MG63 (cell line): ENCODE measurements at regions not wholly inside any gene's neighbourhood (a gene's known extent, or its start where the extent isn't known, plus 50 kb on each side); places are given as distances from the start of the nearest gene placed in this dataset.

Experiments
- DNase-seq: peaks from one replicate; pipeline ENCODE4 v3.0.0-alpha.2; 2020
- H3K27me3 ChIP-seq: fragments of 250-450 bp; sonication (Bioruptor Pico); 2 replicates; pipeline ENCODE4 v1.5.1; 2020; ENCODE audit warnings: mild to moderate bottlenecking, moderate library complexity
- H3K36me3 ChIP-seq: fragments of 250-450 bp; sonication (Bioruptor Pico); 2 replicates; pipeline ENCODE4 v1.5.1; 2020; ENCODE audit warnings: mild to moderate bottlenecking, moderate library complexity
- H3K4me3 ChIP-seq: fragments of 250-450 bp; sonication (Bioruptor Pico); 2 replicates; pipeline ENCODE4 v1.5.1; 2020; ENCODE audit warnings: mild to moderate bottlenecking, moderate library complexity
- H3K9me3 ChIP-seq: fragments of 250-450 bp; sonication (Bioruptor Pico); 2 replicates; pipeline ENCODE4 v1.5.1; 2020; ENCODE audit warnings: mild to moderate bottlenecking, moderate library complexity

DNA sequence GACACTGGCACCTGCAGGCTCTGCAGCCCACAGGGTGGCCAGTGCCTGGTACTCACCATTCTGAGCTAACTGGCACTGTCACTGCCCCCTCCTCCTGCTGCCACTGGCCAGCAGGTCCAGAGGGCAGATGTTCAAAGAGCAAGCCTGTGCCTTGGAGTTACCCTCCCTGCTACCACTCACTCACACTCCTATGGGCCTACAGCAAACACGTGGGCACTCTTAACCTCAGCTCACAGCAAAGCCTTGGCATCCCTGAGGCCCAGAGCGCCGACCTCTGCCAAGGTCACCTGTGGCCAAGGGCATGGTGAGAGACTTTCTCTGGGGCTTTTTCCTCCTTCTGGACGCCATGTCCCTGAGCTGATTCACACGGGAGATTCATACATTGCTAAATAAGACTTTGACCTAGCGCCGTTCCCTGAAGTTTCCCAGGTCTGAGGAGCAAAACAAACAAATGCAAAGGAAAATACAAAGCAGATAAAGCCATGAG, 270.0 kb upstream of the PPP2R2D start:
- H3K36me3 ChIP-seq: no peaks in the 10 kb centered on the region
- no peak overlapping the region for H3K4me3 ChIP-seq
- no peaks in the 10 kb centered on the region for H3K27me3 ChIP-seq
- no peak for DNase-seq
- H3K9me3 ChIP-seq: no peaks in the 10 kb centered on the region

DNA sequence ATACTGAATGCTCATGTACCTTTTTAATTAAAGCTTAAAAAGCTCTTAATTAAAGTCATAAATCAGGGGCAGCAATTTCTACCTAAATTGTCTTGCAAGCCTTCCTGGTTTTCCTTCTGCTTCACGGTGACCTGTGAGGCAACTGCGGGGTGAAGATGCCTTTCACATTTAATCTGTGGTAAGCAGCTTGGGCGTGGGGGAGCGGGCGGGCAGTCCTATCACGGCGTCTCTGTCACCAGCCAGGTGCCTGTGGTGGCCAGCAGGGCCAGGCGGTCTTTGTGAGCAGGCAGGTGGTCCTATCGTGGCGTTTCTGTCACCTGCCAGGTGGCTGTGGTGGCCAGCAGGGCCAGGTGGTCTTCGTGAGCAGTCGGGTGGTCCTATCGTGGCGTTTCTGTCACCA, 269.2 kb upstream of the PPP2R2D start:
- Histone ChIP-seq H3K4me3 (no peak overlapping the region), H3K36me3 (no peaks in the 10 kb centered on the region), H3K9me3 (no peaks in the 10 kb centered on the region), H3K27me3 (no peaks in the 10 kb centered on the region)
- DNase-seq: no peak

DNA sequence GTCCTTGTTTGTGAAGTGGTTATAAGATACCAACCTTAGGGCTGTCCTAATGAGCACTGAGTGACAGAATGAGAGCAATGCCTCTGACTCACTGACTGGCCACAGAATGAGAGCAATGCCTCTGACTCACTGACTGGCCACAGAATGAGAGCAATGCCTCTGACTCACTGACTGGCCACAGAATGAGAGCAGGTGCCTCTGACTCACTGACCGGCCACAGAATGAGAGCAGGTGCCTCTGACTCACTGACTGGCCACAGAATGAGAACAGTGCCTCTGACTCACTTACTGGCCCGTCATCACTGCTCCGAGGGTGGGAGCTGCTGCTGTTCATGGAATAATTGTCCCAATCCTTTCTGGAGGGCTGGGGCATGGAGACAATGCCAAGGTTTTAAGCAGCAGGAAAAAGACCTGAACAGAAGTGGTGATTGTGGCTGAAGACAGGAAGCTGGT, 265.2 kb upstream of the PPP2R2D start:
- no peak overlapping the region for H3K4me3 ChIP-seq
- no peaks in the 10 kb centered on the region; the same call in 1 of the 2 replicates for H3K9me3 ChIP-seq
- DNase-seq: peak; percentile 54
- no peaks in the 10 kb centered on the region for H3K36me3 ChIP-seq
- H3K27me3 ChIP-seq: no peaks in the 10 kb centered on the region

DNA sequence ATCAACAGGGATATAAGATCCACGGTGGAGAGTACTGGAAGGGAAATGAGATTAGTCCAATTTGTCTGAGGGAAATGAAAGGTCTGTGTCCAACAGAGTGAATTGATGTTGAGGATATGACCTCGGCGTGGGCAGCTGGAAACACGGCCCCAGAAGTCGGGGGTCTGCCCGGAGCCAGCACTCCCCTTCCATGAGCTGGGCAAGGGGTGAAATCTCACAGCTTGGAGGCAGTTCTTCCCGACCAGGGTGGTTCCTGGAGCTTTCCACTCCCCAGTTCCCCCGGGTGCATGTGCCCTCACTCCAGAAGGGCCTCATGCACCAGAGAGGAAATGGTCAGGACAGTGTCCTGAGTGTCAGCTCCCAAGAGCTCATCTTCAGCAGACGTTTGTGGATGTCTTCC, 264.7 kb upstream of the PPP2R2D start:
- no peaks in the 10 kb centered on the region for H3K27me3 ChIP-seq
- no peaks in the 10 kb centered on the region; the same call in 1 of the 2 replicates for H3K9me3 ChIP-seq
- no peak overlapping the region for H3K4me3 ChIP-seq
- no peaks in the 10 kb centered on the region for H3K36me3 ChIP-seq
- no peak for DNase-seq

DNA sequence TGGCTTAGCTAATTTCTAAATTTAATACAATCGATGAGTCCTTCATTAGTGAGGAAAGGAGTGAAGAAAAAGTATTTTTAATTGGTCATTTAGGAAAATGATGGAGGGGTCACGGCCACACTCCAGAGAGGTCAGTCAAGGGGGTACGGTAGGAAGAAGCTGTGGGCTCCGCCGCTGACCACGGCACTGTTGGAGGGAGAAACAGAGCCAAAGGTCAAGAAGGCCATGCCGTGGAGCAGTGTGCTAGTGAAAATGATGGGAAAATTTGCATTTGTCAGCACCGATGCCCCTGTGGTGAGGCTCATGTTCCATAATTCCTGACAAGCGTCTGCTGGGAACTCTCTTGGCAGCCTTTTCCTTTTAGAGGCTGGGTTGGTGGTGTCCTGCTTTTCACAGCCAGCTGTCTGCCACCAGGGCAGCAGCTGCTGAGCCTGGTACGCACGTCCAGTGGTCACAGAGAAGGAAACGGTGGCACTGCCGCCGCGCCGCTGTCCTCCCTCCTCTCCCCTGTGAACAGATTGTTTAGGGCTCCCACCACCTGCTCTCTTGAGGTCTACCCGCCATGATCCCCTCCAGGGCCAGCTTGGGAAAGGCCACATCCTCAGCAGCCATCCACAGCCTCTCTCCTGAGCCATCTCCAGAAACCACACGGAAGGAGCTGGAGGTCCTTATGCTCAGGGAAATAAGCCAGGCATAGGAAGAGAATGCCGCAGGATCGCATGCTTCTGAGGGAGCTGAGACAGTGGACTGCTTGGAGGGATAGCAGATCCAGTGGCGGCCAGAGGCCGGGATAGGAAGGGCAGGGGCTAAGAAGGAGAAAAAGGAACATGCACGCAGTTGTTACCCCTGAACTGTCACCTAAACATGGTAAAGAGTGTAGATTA, 263.7 kb upstream of the PPP2R2D start:
- Histone ChIP-seq H3K36me3 (no peaks in the 10 kb centered on the region), H3K4me3 (no peak overlapping the region), H3K9me3 (no peaks in the 10 kb centered on the region; the same call in 1 of the 2 replicates), H3K27me3 (no peaks in the 10 kb centered on the region)
- DNase-seq: no peak

DNA sequence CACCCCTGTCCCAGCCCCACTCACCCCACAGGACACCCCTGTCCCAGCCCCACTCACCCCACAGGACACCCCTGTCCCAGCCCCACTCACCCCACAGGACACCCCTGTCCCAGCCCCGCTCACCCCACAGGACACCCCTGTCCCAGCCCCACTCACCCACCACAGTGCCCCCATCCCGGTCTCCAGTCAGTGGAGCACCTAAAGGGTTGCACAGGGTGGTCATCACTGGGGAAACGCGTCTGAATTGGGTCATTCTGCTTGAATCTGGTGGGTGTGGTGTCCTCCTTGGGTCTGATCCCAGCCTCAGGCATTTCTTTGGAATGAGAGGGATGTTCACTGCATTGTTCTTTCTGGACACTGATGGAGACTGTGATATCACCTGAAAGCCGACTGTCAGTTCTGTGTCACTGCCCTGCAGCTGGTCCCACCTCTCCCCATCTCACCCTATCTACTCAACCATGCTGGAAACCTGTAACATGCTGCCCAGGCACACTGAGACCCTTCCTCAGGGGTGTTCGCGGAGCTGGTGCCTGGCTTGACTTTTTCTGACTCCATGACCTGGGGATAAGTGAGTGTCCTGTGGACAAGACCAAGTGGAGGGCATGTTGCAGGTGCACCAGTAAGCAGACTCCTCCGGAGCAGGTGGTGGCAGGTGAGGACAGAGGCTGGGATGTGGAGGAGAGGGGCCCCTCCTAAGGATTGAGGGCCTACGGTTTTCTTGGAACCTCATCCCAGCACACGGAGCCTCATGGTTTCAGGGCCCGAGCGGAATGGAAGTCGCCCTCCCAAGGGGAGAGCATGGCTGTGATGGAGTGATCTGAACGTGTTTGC, 262.5 kb upstream of the PPP2R2D start:
- DNase-seq: no peak
- Histone ChIP-seq H3K27me3 (no peaks in the 10 kb centered on the region), H3K36me3 (no peaks in the 10 kb centered on the region), H3K9me3 (no peaks in the 10 kb centered on the region; the same call in 1 of the 2 replicates), H3K4me3 (no peak overlapping the region)

DNA sequence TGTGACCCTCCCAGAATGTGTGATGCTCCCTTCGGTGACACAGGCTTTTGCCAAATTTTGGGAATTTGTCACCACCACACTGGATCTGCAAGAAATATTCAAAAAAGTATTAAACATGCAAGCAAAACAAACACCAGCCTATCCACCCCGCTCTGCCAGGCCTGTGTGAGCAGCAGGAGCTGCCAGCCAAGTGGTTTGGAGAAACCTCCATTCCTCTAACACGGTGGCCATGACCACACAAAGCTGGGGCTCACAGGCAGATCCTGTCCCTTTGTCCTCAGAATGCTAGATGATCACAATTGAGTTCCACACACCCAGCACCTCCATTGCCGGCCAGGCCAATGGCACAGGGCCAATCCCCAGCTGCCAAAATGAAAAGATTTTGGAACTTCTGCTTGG, 261.9 kb upstream of the PPP2R2D start:
- no peak overlapping the region for H3K4me3 ChIP-seq
- no peak for DNase-seq
- H3K36me3 ChIP-seq: no peaks in the 10 kb centered on the region
- H3K27me3 ChIP-seq: no peaks in the 10 kb centered on the region
- no peaks in the 10 kb centered on the region; the same call in 1 of the 2 replicates for H3K9me3 ChIP-seq

DNA sequence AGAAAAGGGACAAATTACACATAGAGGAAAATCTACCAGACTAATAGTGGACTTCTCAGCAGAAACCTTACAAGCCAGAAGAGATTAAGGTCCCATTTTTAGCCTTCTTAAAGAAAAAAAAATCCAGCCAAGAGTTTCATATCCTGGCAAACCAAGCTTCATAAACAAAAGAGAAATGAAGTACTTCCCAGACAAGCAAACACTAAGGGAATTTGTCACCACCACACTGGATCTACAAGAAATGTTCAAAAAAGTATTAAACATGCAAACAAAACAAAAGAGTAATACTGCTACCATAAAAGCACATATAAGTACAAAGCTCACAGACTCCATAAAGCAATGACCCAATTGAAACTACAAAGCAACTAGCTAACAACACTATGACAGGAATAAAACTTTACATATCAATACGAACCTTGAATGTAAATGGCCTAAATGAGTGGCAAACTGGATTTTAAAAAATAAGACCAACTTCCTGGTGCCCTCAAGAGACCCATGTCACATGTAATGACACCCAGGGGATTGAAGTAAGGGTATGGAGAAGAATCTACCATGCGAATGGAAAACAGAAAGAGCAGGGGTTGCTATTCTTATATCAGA, 260.7 kb upstream of the PPP2R2D start:
- no peaks in the 10 kb centered on the region for H3K27me3 ChIP-seq
- no peak for DNase-seq
- H3K36me3 ChIP-seq: no peaks in the 10 kb centered on the region
- no peaks in the 10 kb centered on the region; the same call in 1 of the 2 replicates for H3K9me3 ChIP-seq
- H3K4me3 ChIP-seq: no peak overlapping the region

DNA sequence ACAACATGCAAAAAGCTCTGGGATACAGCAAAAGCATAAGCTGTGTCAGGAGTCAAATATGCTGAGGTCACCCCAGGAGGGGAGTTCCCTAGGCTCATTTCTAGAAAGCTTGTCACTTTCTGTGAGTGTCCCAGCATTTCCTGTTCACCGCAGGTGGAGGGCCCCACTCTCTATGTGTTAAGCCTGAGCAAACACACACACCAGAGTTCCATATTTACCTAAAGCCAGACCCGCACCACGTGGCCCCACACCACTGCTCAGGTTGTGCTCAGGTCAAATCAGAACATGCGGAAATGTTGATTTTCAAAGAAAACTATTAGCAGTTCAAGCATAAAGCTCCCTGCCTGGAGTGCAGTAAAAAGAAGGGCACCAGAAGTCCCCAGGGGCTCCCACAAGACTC, 259.6 kb upstream of the PPP2R2D start:
- DNase-seq: no peak
- H3K9me3 ChIP-seq: no peaks in the 10 kb centered on the region; the same call in 1 of the 2 replicates
- H3K4me3 ChIP-seq: no peak overlapping the region
- H3K36me3 ChIP-seq: no peaks in the 10 kb centered on the region
- H3K27me3 ChIP-seq: no peaks in the 10 kb centered on the region

DNA sequence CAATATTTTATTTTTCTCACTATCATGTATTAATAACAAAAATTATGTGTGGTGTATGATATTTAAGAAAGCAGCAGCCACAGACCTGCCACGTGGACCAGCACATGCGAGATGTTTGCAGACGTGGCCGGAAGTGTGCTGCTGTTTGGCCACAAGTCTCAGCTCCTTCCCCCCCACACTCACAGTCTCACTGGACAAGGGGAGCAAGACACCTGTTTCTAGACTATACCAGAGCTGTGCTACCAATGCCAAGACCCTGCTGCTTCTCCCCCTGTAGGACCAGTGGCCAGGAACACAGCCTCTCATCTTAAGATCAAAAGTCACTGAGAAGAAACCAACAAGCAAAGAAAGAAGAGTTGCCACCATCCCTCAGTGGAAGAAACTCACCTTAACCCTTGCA, 258.9 kb upstream of the PPP2R2D start:
- no peaks in the 10 kb centered on the region; the same call in 1 of the 2 replicates for H3K9me3 ChIP-seq
- DNase-seq: no peak

DNA sequence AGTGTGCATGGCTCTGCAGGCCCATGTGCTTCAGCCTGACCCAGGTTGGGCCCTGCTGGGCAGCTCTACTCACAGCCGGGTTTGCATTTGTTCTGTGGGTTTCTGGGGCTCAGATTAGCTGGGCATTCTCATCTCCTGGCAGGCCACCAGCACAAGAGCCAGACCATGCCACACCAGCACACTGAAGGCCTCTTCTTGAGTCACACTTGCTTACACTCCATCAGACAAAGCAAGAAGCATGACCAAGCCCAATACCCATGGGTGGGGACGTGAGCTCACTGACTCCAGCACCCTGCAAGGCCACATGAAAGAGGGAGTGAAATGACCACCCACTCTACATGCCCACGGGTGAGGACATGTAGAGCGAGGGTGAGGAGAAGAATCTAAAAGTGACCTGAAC, 257.8 kb upstream of the PPP2R2D start:
- Histone ChIP-seq H3K36me3 (no peaks in the 10 kb centered on the region), H3K9me3 (no peaks in the 10 kb centered on the region; the same call in 1 of the 2 replicates), H3K27me3 (no peaks in the 10 kb centered on the region), H3K4me3 (no peak overlapping the region)
- DNase-seq: no peak

More for the DNA sequence above, 258.9 kb upstream of the PPP2R2D start:
- Histone ChIP-seq H3K4me3 (no peak overlapping the region), H3K27me3 (no peaks in the 10 kb centered on the region), H3K36me3 (no peaks in the 10 kb centered on the region)

DNA sequence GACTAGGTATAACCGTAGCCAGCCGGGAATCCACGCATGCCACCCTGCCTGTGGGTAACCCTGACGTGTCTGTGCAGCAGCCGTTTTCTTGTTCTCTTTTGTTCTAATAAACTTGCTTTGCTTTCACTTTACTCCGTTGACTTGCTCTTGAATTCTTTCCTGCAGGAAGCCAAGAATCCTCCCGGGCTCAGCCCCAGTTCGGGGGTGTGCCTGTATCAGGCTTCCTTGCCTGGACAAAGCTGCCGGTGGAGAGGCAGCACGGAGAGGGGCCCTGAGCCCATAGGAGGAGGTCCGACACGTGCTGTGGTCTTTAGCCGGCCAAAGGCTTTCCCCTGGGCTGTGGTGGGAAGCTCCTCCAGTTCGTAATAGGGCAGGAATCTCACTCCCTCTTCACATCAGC, 256.5 kb upstream of the PPP2R2D start:
- no peaks in the 10 kb centered on the region for H3K27me3 ChIP-seq
- H3K36me3 ChIP-seq: no peaks in the 10 kb centered on the region
- H3K4me3 ChIP-seq: peak overlapping the region; percentile 29
- DNase-seq: peak; percentile 40
- H3K9me3 ChIP-seq: no peaks in the 10 kb centered on the region; the same call in 1 of the 2 replicates

DNA sequence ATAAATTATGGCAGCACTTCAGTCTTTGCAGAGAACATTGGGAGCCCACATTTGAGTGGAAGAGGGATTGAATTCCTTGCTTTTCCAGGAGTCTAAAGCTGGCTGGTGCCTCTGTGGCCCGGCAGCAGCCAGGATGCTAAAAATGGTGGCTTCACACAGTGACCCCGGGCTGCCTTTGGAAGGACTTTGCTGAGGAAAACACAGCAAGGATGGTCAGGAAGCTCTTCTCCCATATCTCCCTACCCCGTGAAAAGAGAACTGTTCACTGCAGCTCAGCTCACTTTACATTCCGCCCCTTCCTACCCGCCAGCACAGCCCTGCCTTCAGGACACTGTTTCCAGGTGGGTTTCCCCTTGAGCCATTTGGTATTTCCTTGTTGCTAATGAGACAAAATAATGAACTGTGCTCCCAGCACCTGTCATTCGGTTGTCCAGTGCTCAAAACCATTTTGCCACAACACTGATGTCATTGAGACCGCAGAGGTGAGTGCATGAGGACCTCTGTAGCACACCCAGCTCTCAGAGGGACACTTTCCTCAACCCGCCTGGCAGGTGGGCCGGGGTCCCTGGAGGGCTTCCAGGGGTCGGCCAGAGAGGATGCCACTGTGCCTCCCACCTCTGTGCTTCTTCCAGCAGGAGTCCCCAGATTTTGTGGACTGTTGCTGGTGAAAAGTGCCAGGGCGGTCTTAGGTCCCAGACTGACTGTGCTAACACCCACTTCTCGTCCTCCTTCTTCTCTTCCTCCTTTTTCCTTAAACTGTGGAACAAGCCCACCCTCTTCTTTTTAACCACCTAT, 255.7 kb upstream of the PPP2R2D start:
- H3K9me3 ChIP-seq: no peaks in the 10 kb centered on the region; the same call in 1 of the 2 replicates
- H3K27me3 ChIP-seq: no peaks in the 10 kb centered on the region

DNA sequence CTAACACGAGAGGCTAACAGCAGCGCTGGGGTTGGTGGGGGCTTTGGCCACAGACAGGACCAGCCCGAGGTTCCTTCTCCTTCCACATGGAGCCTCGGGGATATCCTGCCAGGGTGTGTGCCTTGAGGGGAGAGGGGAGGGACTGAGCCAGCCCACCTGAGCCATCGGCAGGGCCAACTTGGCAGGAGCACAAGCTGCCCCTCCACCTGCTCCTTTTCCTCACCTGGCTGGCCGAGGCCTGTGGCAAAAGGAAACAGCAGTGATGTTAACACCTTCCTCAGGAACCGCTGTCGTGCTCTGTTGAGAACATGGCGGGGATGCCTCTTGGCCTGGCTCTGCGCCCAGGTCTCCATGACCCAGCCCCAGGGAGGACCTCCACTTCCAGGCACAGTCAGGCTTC, 255.1 kb upstream of the PPP2R2D start:
- DNase-seq: no peak
- Histone ChIP-seq H3K27me3 (no peaks in the 10 kb centered on the region), H3K9me3 (no peaks in the 10 kb centered on the region)

More for the DNA sequence above, 255.7 kb upstream of the PPP2R2D start:
- DNase-seq: no peak
- H3K36me3 ChIP-seq: no peaks in the 10 kb centered on the region
- H3K4me3 ChIP-seq: no peak overlapping the region

DNA sequence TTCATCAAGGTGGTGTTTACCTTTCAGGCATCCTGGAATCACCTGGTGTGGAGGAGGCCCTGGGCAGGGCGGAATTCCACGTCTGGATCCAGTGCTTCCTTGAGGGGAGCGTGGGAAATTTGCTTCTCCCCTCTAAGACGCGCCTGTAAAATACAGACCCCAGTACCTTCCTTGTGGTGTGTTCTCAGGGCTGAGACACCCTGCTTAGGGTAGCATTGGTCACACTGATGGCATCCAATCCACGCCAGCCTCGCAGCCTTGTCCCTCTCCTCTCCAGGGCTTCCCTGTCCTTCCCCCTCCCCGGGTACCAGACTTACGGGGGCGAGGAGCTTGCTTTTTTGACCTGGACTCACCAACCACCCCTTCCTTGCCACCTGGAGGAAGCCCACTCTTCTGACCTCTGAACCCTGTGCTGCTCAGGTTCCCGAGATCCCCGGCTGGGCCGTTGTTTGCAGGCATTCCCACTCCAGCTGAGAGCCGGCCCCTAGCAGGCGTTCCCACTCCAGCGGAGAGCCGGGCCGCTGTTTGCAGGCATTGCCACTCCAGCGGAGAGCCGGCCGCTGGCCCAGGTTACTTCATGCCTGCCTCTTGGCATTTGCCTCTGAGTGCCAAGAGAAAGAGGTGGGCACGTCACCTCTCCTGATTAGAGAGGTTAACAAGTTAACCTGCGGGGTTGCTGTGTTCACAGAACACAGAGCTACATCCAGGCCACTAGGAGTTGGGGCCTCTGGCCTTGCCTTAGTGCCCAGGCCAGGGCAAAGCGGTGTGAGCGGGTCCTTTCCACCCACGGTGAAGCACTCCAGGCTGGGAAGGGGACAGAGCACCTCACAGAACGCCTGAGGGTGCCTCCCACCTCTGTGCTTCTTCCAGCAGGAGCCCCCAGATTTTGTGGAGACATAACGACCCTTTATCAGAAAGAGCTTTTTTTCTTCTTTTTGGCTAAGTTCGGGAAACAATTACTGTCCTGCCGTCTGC, 254.0 kb upstream of the PPP2R2D start:
- Histone ChIP-seq H3K27me3 (no peaks in the 10 kb centered on the region), H3K4me3 (no peak overlapping the region), H3K9me3 (no peaks in the 10 kb centered on the region), H3K36me3 (no peaks in the 10 kb centered on the region)
- DNase-seq: no peak

More for the DNA sequence above, 255.1 kb upstream of the PPP2R2D start:
- H3K36me3 ChIP-seq: no peaks in the 10 kb centered on the region
- no peak overlapping the region for H3K4me3 ChIP-seq
